ENCODE measurements at regions not wholly inside any gene's neighbourhood (a gene's known extent, or its start where the extent isn't known, plus 50 kb on each side); places are given as distances from the start of the nearest gene placed in this dataset.

DNA sequence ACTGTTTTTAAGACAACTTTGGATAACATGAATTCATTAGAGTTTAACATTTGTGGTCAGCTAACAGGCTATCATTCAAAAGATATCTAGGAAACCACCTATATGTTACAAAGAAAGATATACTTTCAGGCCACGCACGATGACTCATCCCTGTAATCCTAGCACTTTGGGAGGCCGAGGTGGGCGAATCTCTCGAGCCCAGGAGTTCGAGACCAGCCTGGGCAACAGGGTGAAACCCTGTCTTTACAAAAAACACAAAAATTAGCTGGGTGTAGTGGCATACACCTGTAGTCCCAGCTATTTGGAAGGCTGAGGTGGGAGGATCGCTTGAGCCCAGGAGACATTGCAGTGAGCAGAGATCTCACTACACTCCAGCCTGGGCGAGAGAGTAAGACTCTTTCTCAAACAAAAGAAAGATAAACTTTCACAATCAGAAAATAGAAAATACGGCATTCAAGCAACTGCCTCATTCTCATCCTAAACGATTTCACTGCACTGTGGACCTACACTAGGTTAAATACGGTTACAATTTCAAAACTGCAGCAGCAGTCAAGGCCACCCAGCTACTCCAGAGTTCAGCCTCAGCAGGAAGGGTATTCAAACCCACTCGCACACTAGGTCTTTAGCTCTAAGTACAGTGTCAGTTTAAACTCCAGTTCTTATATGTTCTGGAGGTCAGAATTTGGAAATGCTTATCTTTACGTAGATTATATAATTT is 250.0 kb upstream of the SLC39A10 start:
- TF ChIP-seq ZNF132 (tag by site-specific recombination; IDR thresholded peaks at IDR 0.05; ENCODE audit: borderline replicate concordance) (no peak), MZF1 (tag by site-specific recombination; IDR thresholded peaks at IDR 0.05; ENCODE audit: borderline replicate concordance) (no peak), ZNF658 (tag by site-specific recombination; IDR thresholded peaks at IDR 0.05) (no peak), GLI2 (tag by site-specific recombination; IDR thresholded peaks at IDR 0.05; ENCODE audit: borderline replicate concordance, low read depth) (no peak), ZSCAN5A (tag by site-specific recombination; IDR thresholded peaks at IDR 0.05) (no peak), PRDM10 (tag by site-specific recombination; IDR thresholded peaks at IDR 0.05) (no peak), ZNF114 (tag by site-specific recombination; IDR thresholded peaks at IDR 0.05) (no peak), ZNF677 (tag by site-specific recombination; IDR thresholded peaks at IDR 0.05) (no peak), ZNF514 (tag by site-specific recombination; IDR thresholded peaks at IDR 0.05) (no peak), OSR2 (tag by site-specific recombination; IDR thresholded peaks at IDR 0.05) (no peak), ZNF529 (tag by site-specific recombination; IDR thresholded peaks at IDR 0.05; ENCODE audit: insufficient replicate concordance) (no peak), ZNF239 (tag by site-specific recombination; IDR thresholded peaks at IDR 0.05) (no peak), ZFHX2 (tag by site-specific recombination; conservative IDR thresholded peaks at IDR 0.05) (no peak), PBX3 (CRISPR knock-in tag; IDR thresholded peaks at IDR 0.05) (no peak)
- POLR2A ChIA-PET, result no interaction called here

DNA sequence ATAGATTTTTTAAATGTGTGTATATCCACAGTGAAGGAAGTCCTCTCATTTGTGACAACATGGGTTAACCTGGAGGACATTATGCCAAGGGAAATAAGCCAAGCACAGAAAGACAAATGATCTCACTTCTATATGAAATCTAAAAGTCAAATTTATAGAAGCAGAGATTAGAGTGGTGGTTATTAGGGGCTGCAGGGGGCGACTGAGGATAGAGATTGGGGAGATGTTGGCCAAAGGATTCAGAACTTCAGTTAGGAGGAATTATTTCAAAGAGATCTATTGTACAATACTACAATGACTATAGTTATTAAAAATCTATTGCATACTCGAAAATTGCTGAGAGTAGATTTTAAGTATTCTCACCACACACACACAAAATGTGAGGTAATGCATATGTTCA is 252.4 kb upstream of the SLC39A10 start:
- no peak overlapping the region for H3K4me3 ChIP-seq (ENCODE audit: low read depth, low read length)
- ChIA-PET CTCF (no interaction called here), POLR2A (no interaction called here)
- no peaks in the 10 kb centered on the region for H3K4me1 ChIP-seq (ENCODE audit: control insufficient read depth, insufficient read depth, low read length)
- no peak overlapping the region for H3K27ac ChIP-seq (ENCODE audit: extremely low read depth, low read depth, low read length)
- H3K36me3 ChIP-seq (ENCODE audit: control insufficient read depth in 2 of 2, insufficient read depth in 1 of 2, low read length in 2 of 2), result no peaks in the 10 kb centered on the region
- no peaks in the 10 kb centered on the region for H3K9me3 ChIP-seq (ENCODE audit: control insufficient read depth, insufficient read depth, low read depth, low read length)
- TF ChIP-seq PBX3 (CRISPR knock-in tag; IDR thresholded peaks at IDR 0.05), result no peak
- no peak for TF ChIP-seq ZSCAN30 (tag by site-specific recombination; IDR thresholded peaks at IDR 0.05)
- no peak for TF ChIP-seq GLIS2 (tag by site-specific recombination; IDR thresholded peaks at IDR 0.05)
- TF ChIP-seq ZBTB1 (tag by site-specific recombination; IDR thresholded peaks at IDR 0.05), result no peak
- TF ChIP-seq ZNF211 (tag by site-specific recombination; IDR thresholded peaks at IDR 0.05; ENCODE audit: low read depth), result no peak
- no peak for TF ChIP-seq BCL11B (tag by site-specific recombination; IDR thresholded peaks at IDR 0.05; ENCODE audit: low read depth)
- TF ChIP-seq ZFP37 (tag by site-specific recombination; IDR thresholded peaks at IDR 0.05), result no peak
- TF ChIP-seq ZBTB7A (tag by site-specific recombination; IDR thresholded peaks at IDR 0.05; ENCODE audit: low read depth), result no peak
- TF ChIP-seq, protein P1, sequence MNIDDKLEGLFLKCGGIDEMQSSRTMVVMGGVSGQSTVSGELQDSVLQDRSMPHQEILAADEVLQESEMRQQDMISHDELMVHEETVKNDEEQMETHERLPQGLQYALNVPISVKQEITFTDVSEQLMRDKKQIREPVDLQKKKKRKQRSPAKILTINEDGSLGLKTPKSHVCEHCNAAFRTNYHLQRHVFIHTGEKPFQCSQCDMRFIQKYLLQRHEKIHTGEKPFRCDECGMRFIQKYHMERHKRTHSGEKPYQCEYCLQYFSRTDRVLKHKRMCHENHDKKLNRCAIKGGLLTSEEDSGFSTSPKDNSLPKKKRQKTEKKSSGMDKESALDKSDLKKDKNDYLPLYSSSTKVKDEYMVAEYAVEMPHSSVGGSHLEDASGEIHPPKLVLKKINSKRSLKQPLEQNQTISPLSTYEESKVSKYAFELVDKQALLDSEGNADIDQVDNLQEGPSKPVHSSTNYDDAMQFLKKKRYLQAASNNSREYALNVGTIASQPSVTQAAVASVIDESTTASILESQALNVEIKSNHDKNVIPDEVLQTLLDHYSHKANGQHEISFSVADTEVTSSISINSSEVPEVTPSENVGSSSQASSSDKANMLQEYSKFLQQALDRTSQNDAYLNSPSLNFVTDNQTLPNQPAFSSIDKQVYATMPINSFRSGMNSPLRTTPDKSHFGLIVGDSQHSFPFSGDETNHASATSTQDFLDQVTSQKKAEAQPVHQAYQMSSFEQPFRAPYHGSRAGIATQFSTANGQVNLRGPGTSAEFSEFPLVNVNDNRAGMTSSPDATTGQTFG (tag by site-specific recombination; IDR thresholded peaks at IDR 0.05; ENCODE audit: borderline replicate concordance), result no peak
- no peak for TF ChIP-seq ZNF223 (tag by site-specific recombination; IDR thresholded peaks at IDR 0.05)

More for the DNA sequence above, 250.0 kb upstream of the SLC39A10 start:
- Histone ChIP-seq H3K9me3 (ENCODE audit: control insufficient read depth, insufficient read depth, low read depth, low read length) (no peaks in the 10 kb centered on the region), H3K4me1 (ENCODE audit: control insufficient read depth, insufficient read depth, low read length) (no peaks in the 10 kb centered on the region), H3K36me3 (ENCODE audit: control insufficient read depth in 2 of 2, insufficient read depth in 1 of 2, low read length in 2 of 2) (no peaks in the 10 kb centered on the region), H3K4me3 (ENCODE audit: low read depth, low read length) (no peak overlapping the region), H3K27ac (ENCODE audit: extremely low read depth, low read depth, low read length) (no peak overlapping the region)
- CTCF ChIA-PET, result no interaction called here
